ENCODE measurements at regions not wholly inside any gene's neighbourhood (a gene's known extent, or its start where the extent isn't known, plus 50 kb on each side); places are given as distances from the start of the nearest gene placed in this dataset.

DNA sequence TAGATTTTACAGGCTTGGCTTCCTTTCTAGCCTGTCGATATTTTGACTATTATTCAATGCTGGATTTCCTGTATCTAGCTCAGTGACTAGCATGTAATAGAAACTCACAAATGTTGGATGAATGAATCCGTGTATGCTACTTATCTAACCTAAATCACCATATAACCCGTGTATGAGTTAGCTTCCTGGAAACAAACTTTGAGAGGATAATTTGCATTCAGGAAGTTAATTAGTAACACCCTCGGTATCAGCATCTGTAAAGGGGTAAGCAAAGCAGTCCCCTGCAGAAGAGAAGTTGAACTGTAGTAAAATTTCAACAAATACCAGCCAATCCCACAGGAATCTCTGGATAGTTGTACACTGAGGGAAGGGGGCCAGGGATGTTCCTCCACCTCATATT, 269.4 kb upstream of the LRATD1 start:
- Histone ChIP-seq H3K79me2 (ENCODE audit: low read length) (no peaks in the 10 kb centered on the region), H3K9me2 (replicated peaks; ENCODE audit: insufficient read depth, low read length) (no peaks in the 10 kb centered on the region), H3F3A (ENCODE audit: insufficient read depth, low read length) (no peaks in the 10 kb centered on the region), H3K27ac (ENCODE audit: low read length) (no peak overlapping the region), H4K20me1 (ENCODE audit: insufficient read depth, low read length) (no peaks in the 10 kb centered on the region), H3K9me3 (replicated peaks; ENCODE audit: insufficient read depth, low read length) (no peaks in the 10 kb centered on the region), H3K27me3 (replicated peaks; ENCODE audit: insufficient read depth, low read length) (no peaks in the 10 kb centered on the region), H3K4me3 (ENCODE audit: low read length) (no peak overlapping the region), H3K4me1 (ENCODE audit: low read length) (no peaks in the 10 kb centered on the region), H3K36me3 (replicated peaks; ENCODE audit: insufficient read depth, low read length) (no peaks in the 10 kb centered on the region), H3K4me2 (ENCODE audit: low read depth, low read length) (no peak overlapping the region), H2AFZ (ENCODE audit: low read length) (no peak overlapping the region), H3K9ac (ENCODE audit: low read length) (no peak overlapping the region)
- no peak for DNase-seq
- TF ChIP-seq EZH2phosphoT487 (IDR thresholded peaks at IDR 0.05; ENCODE audit: low read length) (no peak), EZH2 (optimal IDR thresholded peaks at IDR 0.05; ENCODE audit: low read depth, low read length) (no peak)
- TF ChIP-seq, protein P1, sequence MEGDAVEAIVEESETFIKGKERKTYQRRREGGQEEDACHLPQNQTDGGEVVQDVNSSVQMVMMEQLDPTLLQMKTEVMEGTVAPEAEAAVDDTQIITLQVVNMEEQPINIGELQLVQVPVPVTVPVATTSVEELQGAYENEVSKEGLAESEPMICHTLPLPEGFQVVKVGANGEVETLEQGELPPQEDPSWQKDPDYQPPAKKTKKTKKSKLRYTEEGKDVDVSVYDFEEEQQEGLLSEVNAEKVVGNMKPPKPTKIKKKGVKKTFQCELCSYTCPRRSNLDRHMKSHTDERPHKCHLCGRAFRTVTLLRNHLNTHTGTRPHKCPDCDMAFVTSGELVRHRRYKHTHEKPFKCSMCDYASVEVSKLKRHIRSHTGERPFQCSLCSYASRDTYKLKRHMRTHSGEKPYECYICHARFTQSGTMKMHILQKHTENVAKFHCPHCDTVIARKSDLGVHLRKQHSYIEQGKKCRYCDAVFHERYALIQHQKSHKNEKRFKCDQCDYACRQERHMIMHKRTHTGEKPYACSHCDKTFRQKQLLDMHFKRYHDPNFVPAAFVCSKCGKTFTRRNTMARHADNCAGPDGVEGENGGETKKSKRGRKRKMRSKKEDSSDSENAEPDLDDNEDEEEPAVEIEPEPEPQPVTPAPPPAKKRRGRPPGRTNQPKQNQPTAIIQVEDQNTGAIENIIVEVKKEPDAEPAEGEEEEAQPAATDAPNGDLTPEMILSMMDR (IDR thresholded peaks at IDR 0.05; ENCODE audit: low read length): no peak

DNA sequence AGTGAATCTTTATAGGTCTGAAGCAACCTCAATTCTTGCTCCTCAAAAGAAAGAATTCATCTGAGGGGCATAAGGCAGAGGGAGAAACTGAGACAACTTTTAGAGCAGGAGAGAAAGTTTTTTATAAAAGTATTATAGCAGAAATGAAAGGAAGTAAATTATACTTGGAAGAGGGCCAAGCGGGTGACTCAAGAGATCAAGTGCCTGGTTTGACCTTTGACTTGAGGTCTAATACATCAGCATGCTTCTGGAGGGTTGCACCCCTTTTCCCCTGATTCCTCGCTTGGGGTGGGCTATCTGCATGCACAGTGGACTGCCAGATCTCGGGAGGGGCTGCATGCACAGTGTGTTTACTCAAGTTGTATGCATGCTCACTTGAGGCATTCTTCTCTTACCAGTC, 268.5 kb upstream of the LRATD1 start:
- Histone ChIP-seq H3K9me2 (replicated peaks; ENCODE audit: insufficient read depth, low read length) (no peaks in the 10 kb centered on the region), H3K9ac (ENCODE audit: low read length) (no peak overlapping the region), H3K79me2 (ENCODE audit: low read length) (no peaks in the 10 kb centered on the region), H2AFZ (ENCODE audit: low read length) (no peak overlapping the region), H3K9me3 (replicated peaks; ENCODE audit: insufficient read depth, low read length) (no peaks in the 10 kb centered on the region), H3K27me3 (replicated peaks; ENCODE audit: insufficient read depth, low read length) (no peaks in the 10 kb centered on the region), H3K4me2 (ENCODE audit: low read depth, low read length) (no peak overlapping the region), H3F3A (ENCODE audit: insufficient read depth, low read length) (no peaks in the 10 kb centered on the region), H3K36me3 (replicated peaks; ENCODE audit: insufficient read depth, low read length) (no peaks in the 10 kb centered on the region), H3K27ac (ENCODE audit: low read length) (no peak overlapping the region), H3K4me1 (ENCODE audit: low read length) (no peaks in the 10 kb centered on the region), H4K20me1 (ENCODE audit: insufficient read depth, low read length) (no peaks in the 10 kb centered on the region), H3K4me3 (ENCODE audit: low read length) (no peak overlapping the region)
- TF ChIP-seq EZH2phosphoT487 (IDR thresholded peaks at IDR 0.05; ENCODE audit: low read length) (no peak), EZH2 (optimal IDR thresholded peaks at IDR 0.05; ENCODE audit: low read depth, low read length) (no peak)
- TF ChIP-seq, protein P1 (IDR thresholded peaks at IDR 0.05; ENCODE audit: low read length): no peak
- DNase-seq: no peak

DNA sequence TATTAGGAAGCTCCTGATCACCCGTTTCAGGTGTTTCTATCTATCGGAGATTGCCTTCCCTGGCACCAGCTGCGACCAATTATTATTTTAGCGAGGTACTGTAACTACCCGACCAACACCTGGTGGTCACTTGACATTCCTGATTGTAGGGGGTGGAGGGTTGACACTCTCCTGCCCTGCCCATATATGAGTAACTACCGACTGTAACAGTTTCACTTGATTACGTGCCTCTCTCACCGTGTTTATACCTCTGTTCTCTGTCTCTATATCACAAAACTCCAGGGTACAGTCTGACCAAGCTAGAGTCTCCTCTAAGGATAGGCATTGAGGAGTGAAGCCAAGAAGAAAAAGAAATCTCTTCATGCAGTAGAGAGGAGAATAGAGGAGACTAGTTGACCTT, 268.0 kb upstream of the LRATD1 start:
- no peak for DNase-seq
- H2AFZ ChIP-seq (ENCODE audit: low read length): no peak overlapping the region

More for the DNA sequence above, 268.0 kb upstream of the LRATD1 start:
- Histone ChIP-seq H3K79me2 (ENCODE audit: low read length) (no peaks in the 10 kb centered on the region), H3K9me3 (replicated peaks; ENCODE audit: insufficient read depth, low read length) (no peaks in the 10 kb centered on the region), H3K4me3 (ENCODE audit: low read length) (no peak overlapping the region), H3K27me3 (replicated peaks; ENCODE audit: insufficient read depth, low read length) (no peaks in the 10 kb centered on the region), H3K9me2 (replicated peaks; ENCODE audit: insufficient read depth, low read length) (no peaks in the 10 kb centered on the region), H3K9ac (ENCODE audit: low read length) (no peak overlapping the region), H3K27ac (ENCODE audit: low read length) (no peak overlapping the region), H3K4me2 (ENCODE audit: low read depth, low read length) (no peak overlapping the region), H3F3A (ENCODE audit: insufficient read depth, low read length) (no peaks in the 10 kb centered on the region), H3K4me1 (ENCODE audit: low read length) (no peaks in the 10 kb centered on the region), H3K36me3 (replicated peaks; ENCODE audit: insufficient read depth, low read length) (no peaks in the 10 kb centered on the region), H4K20me1 (ENCODE audit: insufficient read depth, low read length) (no peaks in the 10 kb centered on the region)
- TF ChIP-seq, protein P1 (IDR thresholded peaks at IDR 0.05; ENCODE audit: low read length): no peak
